ENCODE measurements at regions not wholly inside any gene's neighbourhood (a gene's known extent, or its start where the extent isn't known, plus 50 kb on each side); places are given as distances from the start of the nearest gene placed in this dataset.

- ChIA-PET SMC1A (ENCODE audit: uncharacterized antibody, unreplicated experiment) (no interaction called here), CTCF (no interaction called here), RAD21 (ENCODE audit: unreplicated experiment) (no interaction called here), POLR2A (no interaction called here)
- FAIRE-seq = no peak
- Histone ChIP-seq H3K79me2 (ENCODE audit: control insufficient read depth, insufficient read depth, low read length) (no peaks in the 10 kb centered on the region), H3K9me3 (replicated peaks; ENCODE audit: control insufficient read depth, insufficient read depth, low read length) (no peaks in the 10 kb centered on the region), H3K4me1 (ENCODE audit: control insufficient read depth, insufficient read depth, low read length) (no peaks in the 10 kb centered on the region), H3K4me2 (ENCODE audit: control insufficient read depth, insufficient read depth) (no peak overlapping the region), H4K20me1 (ENCODE audit: control insufficient read depth, insufficient read depth) (no peaks in the 10 kb centered on the region), H3K27ac (ENCODE audit: control insufficient read depth, insufficient read depth) (no peak overlapping the region), H2AFZ (ENCODE audit: control insufficient read depth, low read depth, low read length) (no peak overlapping the region), H3K9ac (ENCODE audit: control insufficient read depth, insufficient read depth, low read length) (no peak overlapping the region), H3K36me3 (ENCODE audit: control insufficient read depth in 2 of 2, insufficient read depth in 2 of 2, low read length in 1 of 2) (no peaks in the 10 kb centered on the region), H3K4me3 (no peak overlapping the region), H3K27me3 (replicated peaks in 1 of 2; ENCODE audit: control insufficient read depth in 2 of 2, insufficient read depth in 2 of 2, low read length in 1 of 2) (no peaks in the 10 kb centered on the region)
- no peak for ATAC-seq
- TF ChIP-seq SP1 (IDR thresholded peaks at IDR 0.05; ENCODE audit: low read depth, low read length) = no peak
- no peak for TF ChIP-seq HCFC1 (IDR thresholded peaks at IDR 0.05; ENCODE audit: low read length)
- no peak for TF ChIP-seq CTCF (IDR thresholded peaks at IDR 0.05 in 2 of 3, conservative IDR thresholded peaks at IDR 0.05 in 1 of 3; ENCODE audit: control insufficient read depth in 2 of 3, extremely low read depth in 1 of 3, insufficient read depth in 1 of 3, low read depth in 3 of 3, low read length in 3 of 3)
- TF ChIP-seq PRDM15 (CRISPR knock-in tag; IDR thresholded peaks at IDR 0.05) = no peak
- no peak for TF ChIP-seq SIX5 (IDR thresholded peaks at IDR 0.05; ENCODE audit: low read depth, low read length, severe bottlenecking)
- no peak for TF ChIP-seq BHLHE40 (IDR thresholded peaks at IDR 0.05; ENCODE audit: borderline replicate concordance in 1 of 2, low read depth in 2 of 2, low read length in 1 of 2)
- no peak for TF ChIP-seq TCF7 (IDR thresholded peaks at IDR 0.05; ENCODE audit: borderline replicate concordance)
- TF ChIP-seq SREBF2 (IDR thresholded peaks at IDR 0.05; ENCODE audit: low read length) = no peak
- no peak for TF ChIP-seq RELA (IDR thresholded peaks at IDR 0.05; ENCODE audit: borderline replicate concordance, partially characterized antibody)
- no TSS peak for BruUV-seq (replicated peaks)
- intact Hi-C loops (cut with micrococcal nuclease; ENCODE audit: unreplicated experiment) = loop anchor here (2.0 kb wide), 1 partner anchor 113 kb away; no protein-coding TSS in a partner anchor
- WGBS (ENCODE audit: insufficient coverage, insufficient replicate concordance, low lambda C conversion rate, missing lambda C conversion rate) = 1% methylated on average over 3 of the region's 3 CpGs
- no peak for DNase-seq (ENCODE audit: low read depth, low spot score)
- in situ Hi-C loops (cut with MboI) = no loop called here
Observed at GRCh38 chr6:115773741-115774140, 286.9 kb downstream of the FRK start.
